ENCODE measurements at regions not wholly inside any gene's neighbourhood (a gene's known extent, or its start where the extent isn't known, plus 50 kb on each side); places are given as distances from the start of the nearest gene placed in this dataset.

- no peaks in the 10 kb centered on the region for H3K4me1 ChIP-seq (ENCODE audit: insufficient read depth, low read length, poor library complexity, severe bottlenecking)
- BruUV-seq (replicated peaks), result no TSS peak
- no peaks in the 10 kb centered on the region for H3K27me3 ChIP-seq (replicated peaks; ENCODE audit: insufficient read depth, low read depth, low read length, poor library complexity)
- ChIA-PET POLR2A (ENCODE audit: low non-redundant PET) (no interaction called here), CTCF (no interaction called here)
- H3K4me3 ChIP-seq (ENCODE audit: low read depth, low read length, poor library complexity, severe bottlenecking), result no peak overlapping the region
- no peak overlapping the region for H3K27ac ChIP-seq (ENCODE audit: low read depth, low read length, poor library complexity, severe bottlenecking)
- intact Hi-C loops (cut with micrococcal nuclease; ENCODE audit: unreplicated experiment), result no loop called here
- H3K36me3 ChIP-seq (ENCODE audit: insufficient read depth, low read length, poor library complexity, severe bottlenecking), result no peaks in the 10 kb centered on the region
- DNase-seq (ENCODE audit: low spot score), result no peak
- H3K9me3 ChIP-seq (ENCODE audit: low read depth, low read length, poor library complexity, severe bottlenecking), result peaks cover 7% of the 10 kb centered on the region
- TF ChIP-seq EZH2 (IDR thresholded peaks at IDR 0.05; ENCODE audit: borderline replicate concordance, low read depth, low read length, poor library complexity, severe bottlenecking) (no peak), CTCF (conservative IDR thresholded peaks at IDR 0.05; ENCODE audit: low read depth, low read length) (no peak)
Measured at GRCh38 chr3:163438760-163439159, 1639.5 kb downstream of the SI start.

- no TSS peak for BruUV-seq (replicated peaks)
- Histone ChIP-seq H3K4me3 (ENCODE audit: low read depth, low read length, poor library complexity, severe bottlenecking) (no peak overlapping the region), H3K27ac (ENCODE audit: low read depth, low read length, poor library complexity, severe bottlenecking) (no peak overlapping the region), H3K27me3 (replicated peaks; ENCODE audit: insufficient read depth, low read depth, low read length, poor library complexity) (no peaks in the 10 kb centered on the region), H3K36me3 (ENCODE audit: insufficient read depth, low read length, poor library complexity, severe bottlenecking) (no peaks in the 10 kb centered on the region), H3K4me1 (ENCODE audit: insufficient read depth, low read length, poor library complexity, severe bottlenecking) (no peaks in the 10 kb centered on the region), H3K9me3 (ENCODE audit: low read depth, low read length, poor library complexity, severe bottlenecking) (no peaks in the 10 kb centered on the region)
- no peak for DNase-seq (ENCODE audit: low spot score)
- no peak for TF ChIP-seq CTCF (conservative IDR thresholded peaks at IDR 0.05; ENCODE audit: low read depth, low read length)
- TF ChIP-seq EZH2 (IDR thresholded peaks at IDR 0.05; ENCODE audit: borderline replicate concordance, low read depth, low read length, poor library complexity, severe bottlenecking), result no peak
- intact Hi-C loops (cut with micrococcal nuclease; ENCODE audit: unreplicated experiment), result no loop called here
- ChIA-PET POLR2A (ENCODE audit: low non-redundant PET) (no interaction called here), CTCF (no interaction called here)
Measured at GRCh38 chr3:163422671-163423070, 1655.6 kb downstream of the SI start.

- Histone ChIP-seq H3K9me3 (ENCODE audit: low read depth, low read length, poor library complexity, severe bottlenecking) (no peaks in the 10 kb centered on the region), H3K4me1 (ENCODE audit: insufficient read depth, low read length, poor library complexity, severe bottlenecking) (no peaks in the 10 kb centered on the region), H3K27ac (ENCODE audit: low read depth, low read length, poor library complexity, severe bottlenecking) (no peak overlapping the region), H3K4me3 (ENCODE audit: low read depth, low read length, poor library complexity, severe bottlenecking) (no peak overlapping the region), H3K27me3 (replicated peaks; ENCODE audit: insufficient read depth, low read depth, low read length, poor library complexity) (no peaks in the 10 kb centered on the region), H3K36me3 (ENCODE audit: insufficient read depth, low read length, poor library complexity, severe bottlenecking) (no peaks in the 10 kb centered on the region)
- BruUV-seq (replicated peaks), result no TSS peak
- TF ChIP-seq EZH2 (IDR thresholded peaks at IDR 0.05; ENCODE audit: borderline replicate concordance, low read depth, low read length, poor library complexity, severe bottlenecking) (no peak), CTCF (conservative IDR thresholded peaks at IDR 0.05; ENCODE audit: low read depth, low read length) (no peak)
- POLR2A ChIA-PET (ENCODE audit: low non-redundant PET), result no interaction called here
- DNase-seq (ENCODE audit: low spot score), result no peak
- intact Hi-C loops (cut with micrococcal nuclease; ENCODE audit: unreplicated experiment), result no loop called here
- CTCF ChIA-PET, result no interaction called here
Measured at GRCh38 chr3:163391407-163392181, 1686.7 kb downstream of the SI start.

Measured in A673 (cell line).